ENCODE measurements at regions not wholly inside any gene's neighbourhood (a gene's known extent, or its start where the extent isn't known, plus 50 kb on each side); places are given as distances from the start of the nearest gene placed in this dataset.

GRCh38 chr16:65574326-65574966 is 452.6 kb upstream of the CDH11 start:
- TF ChIP-seq GATA2 (IDR thresholded peaks at IDR 0.05; ENCODE audit: low read depth, low read length) (no peak), GATA3 (IDR thresholded peaks at IDR 0.05; ENCODE audit: low read depth, low read length) (no peak)
